H9 (cell line): ENCODE measurements at regions not wholly inside any gene's neighbourhood (a gene's known extent, or its start where the extent isn't known, plus 50 kb on each side); places are given as distances from the start of the nearest gene placed in this dataset.

Experiments used
- DNase-seq: peaks from one replicate; pipeline ENCODE4 v3.0.0-alpha.2; 2017
- H2AFZ ChIP-seq: one replicate; pipeline ENCODE4 v1.6.1; 2013; ENCODE audit warnings: mild to moderate bottlenecking, low read length, control low read depth, moderate library complexity
- H2AK5ac ChIP-seq: 2 replicates; pipeline ENCODE4 v1.6.1; 2013; ENCODE audit warnings: low read length, control low read depth, mixed read lengths; ENCODE audit not compliant: insufficient read length
- H2BK120ac ChIP-seq: one replicate; pipeline ENCODE4 v1.6.1; 2013; ENCODE audit warnings: low read depth, mild to moderate bottlenecking, low read length, control low read depth, inconsistent platforms; ENCODE audit not compliant: poor library complexity, severe bottlenecking
- H2BK12ac ChIP-seq: 2 replicates; pipeline ENCODE4 v1.6.1; 2013; ENCODE audit warnings: low read length, control low read depth, mixed read lengths, low read depth; ENCODE audit not compliant: insufficient read length
- H2BK15ac ChIP-seq: 2 replicates; pipeline ENCODE4 v1.6.1; 2013; ENCODE audit warnings: low read depth, low read length, control low read depth
- H2BK20ac ChIP-seq: one replicate; pipeline ENCODE4 v1.6.1; 2013; ENCODE audit warnings: low read depth, mild to moderate bottlenecking, low read length, control low read depth, inconsistent platforms; ENCODE audit not compliant: poor library complexity, severe bottlenecking
- H2BK5ac ChIP-seq: 2 replicates; pipeline ENCODE4 v1.6.1; 2013; ENCODE audit warnings: low read length, control low read depth, mixed read lengths; ENCODE audit not compliant: insufficient read length
- H3K14ac ChIP-seq: 2 replicates; pipeline ENCODE4 v1.6.1; 2013; ENCODE audit warnings: low read length, control low read depth; ENCODE audit not compliant: insufficient read depth
- H3K18ac ChIP-seq: 2 replicates; pipeline ENCODE4 v1.6.1; 2013; ENCODE audit warnings: low read depth, mild to moderate bottlenecking, mixed read lengths, low read length, control low read depth; ENCODE audit not compliant: insufficient read length
- H3K23ac ChIP-seq: 2 replicates; pipeline ENCODE4 v1.6.1; 2013; ENCODE audit warnings: low read length, control low read depth, mixed read lengths, low read depth; ENCODE audit not compliant: insufficient read length
- H3K23me2 ChIP-seq: 2 replicates; pipeline ENCODE4 v1.6.1; 2013; ENCODE audit warnings: low read depth, mild to moderate bottlenecking, mixed read lengths, low read length, control low read depth; ENCODE audit not compliant: insufficient read length, poor library complexity, severe bottlenecking
- H3K27ac ChIP-seq: 2 replicates; pipeline ENCODE4 v1.5.1; 2013; ENCODE audit warnings: low read length, control low read depth, mixed read lengths, low read depth; ENCODE audit not compliant: insufficient read length
- H3K27me3 ChIP-seq: 2 replicates; pipeline ENCODE4 v1.6.1; 2013; ENCODE audit warnings: low read length, control low read depth, inconsistent platforms; ENCODE audit not compliant: insufficient read depth
- H3K4ac ChIP-seq: 2 replicates; pipeline ENCODE4 v1.6.1; 2013; ENCODE audit warnings: low read depth, mild to moderate bottlenecking, control low read depth, inconsistent platforms, low read length, moderate library complexity
- H3K4me1 ChIP-seq: 2 replicates; pipeline ENCODE4 v1.6.1; 2013; ENCODE audit warnings: low read length, control low read depth, inconsistent platforms; ENCODE audit not compliant: insufficient read depth
- H3K4me2 ChIP-seq: 2 replicates; pipeline ENCODE4 v1.6.1; 2013; ENCODE audit warnings: low read length, control low read depth, mixed read lengths; ENCODE audit not compliant: insufficient read length, insufficient read depth
- H3K56ac ChIP-seq: 2 replicates; pipeline ENCODE4 v1.6.1; 2013; ENCODE audit warnings: low read depth, mild to moderate bottlenecking, mixed read lengths, low read length, control low read depth; ENCODE audit not compliant: insufficient read length
- H3K79me1 ChIP-seq: 2 replicates; pipeline ENCODE4 v1.6.1; 2013; ENCODE audit warnings: low read depth, mild to moderate bottlenecking, moderate library complexity, low read length, control low read depth, inconsistent platforms; ENCODE audit not compliant: insufficient read depth, poor library complexity, severe bottlenecking
- H3K79me2 ChIP-seq: 2 replicates; pipeline ENCODE4 v1.6.1; 2013; ENCODE audit warnings: low read length, control low read depth, inconsistent platforms; ENCODE audit not compliant: insufficient read depth
- H3K9ac ChIP-seq: 2 replicates; pipeline ENCODE4 v1.6.1; 2013; ENCODE audit warnings: low read length, control low read depth, mixed read lengths; ENCODE audit not compliant: insufficient read length; ENCODE audit errors: extremely low read depth
- H3K9me3 ChIP-seq: one replicate; pipeline ENCODE4 v1.6.1; 2013; ENCODE audit warnings: low read depth, low read length, inconsistent platforms; ENCODE audit not compliant: control insufficient read depth
- H3T11ph ChIP-seq: one replicate; pipeline ENCODE4 v1.6.1; 2013; ENCODE audit warnings: mild to moderate bottlenecking, low read length, control low read depth, inconsistent platforms
- H4K20me1 ChIP-seq: one replicate; pipeline ENCODE4 v1.6.1; 2013; ENCODE audit not compliant: control insufficient read depth, insufficient read length, insufficient read depth
- H4K5ac ChIP-seq: 2 replicates; pipeline ENCODE4 v1.6.1; 2013; ENCODE audit warnings: low read depth, mild to moderate bottlenecking, mixed read lengths, low read length, control low read depth; ENCODE audit not compliant: insufficient read length
- H4K8ac ChIP-seq: replicated peaks from 2 replicates; pipeline ENCODE4 v1.6.1; 2013; ENCODE audit warnings: low read length, control low read depth, mixed read lengths, low read depth; ENCODE audit not compliant: insufficient read length
- H4K91ac ChIP-seq: 2 replicates; pipeline ENCODE4 v1.6.1; 2013; ENCODE audit warnings: low read depth, mild to moderate bottlenecking, moderate library complexity, mixed read lengths, low read length, control low read depth; ENCODE audit not compliant: insufficient read length
- H3K27ac Mint-ChIP-seq, 3 experiments: 2 replicates in 2 of 3; 3 replicates in 1 of 3; pipeline ENCODE4 v1.8.0; 2020 to 2021; ENCODE audit warnings: mixed read lengths in 3 of 3, mild to moderate bottlenecking in 1 of 3, moderate library complexity in 1 of 3
- H3K27me3 Mint-ChIP-seq: 2 replicates; pipeline ENCODE4 v1.8.0; 2021; ENCODE audit warnings: low read depth, mild to moderate bottlenecking, moderate library complexity, mixed read lengths
- H3K36me3 Mint-ChIP-seq, 3 experiments: 2 replicates in 2 of 3; 3 replicates in 1 of 3; pipeline ENCODE4 v1.8.0; 2020 to 2021; ENCODE audit warnings: low read depth in 3 of 3, mixed read lengths in 3 of 3; ENCODE audit not compliant: insufficient read depth in 1 of 3
- H3K4me1 Mint-ChIP-seq, 2 experiments: 2 replicates each; pipeline ENCODE4 v1.8.0; 2020; ENCODE audit warnings: mixed read lengths in 2 of 2
- H3K4me3 Mint-ChIP-seq, 2 experiments: 2 replicates in 1 of 2; 3 replicates in 1 of 2; pipeline ENCODE4 v1.8.0; 2020 to 2021; ENCODE audit warnings: mild to moderate bottlenecking in 2 of 2, mixed read lengths in 2 of 2, moderate library complexity in 1 of 2
- H3K9me3 Mint-ChIP-seq, 2 experiments: 2 replicates in 1 of 2; 3 replicates in 1 of 2; pipeline ENCODE4 v1.8.0; 2020; ENCODE audit warnings: mild to moderate bottlenecking in 2 of 2, mixed read lengths in 2 of 2, moderate library complexity in 1 of 2
- CTCF ChIP-seq: fragments of 200-600 bp; sonication (generic); conservative IDR thresholded peaks from 3 replicates; pipeline ENCODE4 v1.8.0; 2021; ENCODE audit warnings: antibody characterized with exemption, mild to moderate bottlenecking
- WGBS: extraction: QIAGEN DNeasy Blood & Tissue Kit; methylation state at CpG from one replicate; pipeline ENCODE4 v1.1.7; 2013; ENCODE audit warnings: missing lambda C conversion rate, low lambda C conversion rate, mixed read lengths; ENCODE audit not compliant: insufficient read length; ENCODE audit errors: extremely low coverage; 5-methylcytosine and 5-hydroxymethylcytosine counted together

DNA sequence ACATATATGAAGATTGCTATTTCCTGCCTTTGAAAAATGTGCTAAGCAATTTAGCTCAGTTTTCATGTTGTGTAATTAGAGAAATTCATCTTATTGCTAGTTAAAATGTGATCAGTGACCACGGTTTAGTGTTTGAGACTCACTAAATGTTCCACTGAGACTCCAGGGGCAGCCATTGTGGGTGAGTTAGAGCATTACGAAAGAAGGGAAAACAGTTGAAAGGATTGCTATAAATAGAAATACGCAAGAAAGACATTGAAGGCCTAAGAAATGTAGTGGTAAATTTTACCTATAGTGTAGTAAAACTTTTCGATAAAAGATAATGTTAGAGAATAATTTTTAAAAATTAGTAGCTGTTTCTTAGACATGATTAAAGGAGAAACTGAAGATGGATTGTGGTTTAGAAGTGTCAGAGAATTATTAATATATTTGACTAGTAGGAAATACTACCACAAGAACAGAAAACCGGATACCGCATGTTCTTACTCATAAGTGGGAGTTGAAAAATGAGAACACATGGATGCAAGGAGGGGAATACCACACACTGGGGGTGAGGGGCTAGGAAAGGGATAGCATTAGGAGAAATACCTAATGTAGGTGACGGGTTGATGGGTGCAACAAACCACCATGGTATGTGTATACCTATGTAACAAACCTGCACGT is 394.5 kb downstream of the SEMA3D start:
- Mint-ChIP-seq H3K4me1 (no peaks in the 10 kb centered on the region), H3K36me3 (peaks cover 8 to 19% (median 8%) of the 10 kb centered on the region in 3 experiments), H3K4me3 (no peak overlapping the region)

More for the DNA sequence above, 394.5 kb downstream of the SEMA3D start:
- no peaks in the 10 kb centered on the region for H3K27me3 Mint-ChIP-seq
- Histone ChIP-seq H2BK20ac (no peak overlapping the region), H4K8ac (no peak overlapping the region), H4K5ac (no peak overlapping the region), H2BK12ac (no peak overlapping the region), H2BK120ac (no peak overlapping the region), H3K79me2 (no peaks in the 10 kb centered on the region), H3K9ac (no peak overlapping the region), H3T11ph (no peak overlapping the region), H3K23ac (no peak overlapping the region), H3K9me3 (no peaks in the 10 kb centered on the region), H3K14ac (no peak overlapping the region), H2AK5ac (no peak overlapping the region), H3K4ac (no peak overlapping the region), H2AFZ (no peak overlapping the region), H3K4me1 (no peaks in the 10 kb centered on the region), H3K18ac (no peak overlapping the region), H4K20me1 (no peaks in the 10 kb centered on the region), H2BK5ac (no peak overlapping the region), H3K79me1 (no peaks in the 10 kb centered on the region), H3K4me2 (no peak overlapping the region), H3K27ac (no peak overlapping the region), H4K91ac (no peak overlapping the region), H3K56ac (no peak overlapping the region), H3K27me3 (no peaks in the 10 kb centered on the region), H3K23me2 (no peaks in the 10 kb centered on the region), H2BK15ac (no peak overlapping the region)
- peaks cover 15 to 18% of the 10 kb centered on the region in 2 experiments for H3K9me3 Mint-ChIP-seq
- 100% methylated on average over 1 of the region's 8 CpGs for WGBS
- DNase-seq, result no peak
- H3K27ac Mint-ChIP-seq, result no peak overlapping the region
- TF ChIP-seq CTCF, result no peak
